HG03342 (cell line): ENCODE measurements at regions not wholly inside any gene's neighbourhood (a gene's known extent, or its start where the extent isn't known, plus 50 kb on each side); places are given as distances from the start of the nearest gene placed in this dataset.

Source experiments
- ATAC-seq: cut with Tn5 transposase; IDR thresholded peaks from one replicate; pipeline ENCODE4 v1.9.1; 2021; ENCODE audit warnings: mild to moderate bottlenecking, moderate library complexity; ENCODE audit not compliant: unreplicated experiment

- no peak for ATAC-seq
Measured at GRCh38 chr2:129069875-129070594, 751.4 kb upstream of the HS6ST1 start.

GRCh38 chr2:129070663-129071062 is 752.0 kb upstream of the HS6ST1 start:
- ATAC-seq = no peak

GRCh38 chr2:129071531-129071930 is 752.9 kb upstream of the HS6ST1 start:
- ATAC-seq = no peak

- ATAC-seq = no peak
Measured at GRCh38 chr2:129074298-129074920, 755.7 kb upstream of the HS6ST1 start.

- no peak for ATAC-seq
Measured at GRCh38 chr2:129078548-129078947, 759.9 kb upstream of the HS6ST1 start.

- no peak for ATAC-seq
Measured at GRCh38 chr2:129080715-129081476, 762.2 kb upstream of the HS6ST1 start.

GRCh38 chr2:129085386-129085785 is 766.7 kb upstream of the HS6ST1 start:
- ATAC-seq = no peak

GRCh38 chr2:129087133-129087813 is 768.6 kb upstream of the HS6ST1 start:
- ATAC-seq = no peak

- no peak for ATAC-seq
Measured at GRCh38 chr2:129091620-129092019, 773.0 kb upstream of the HS6ST1 start.

GRCh38 chr2:129092956-129093355 is 774.3 kb upstream of the HS6ST1 start:
- no peak for ATAC-seq

- ATAC-seq = no peak
Measured at GRCh38 chr2:129101186-129101585, 782.5 kb upstream of the HS6ST1 start.

GRCh38 chr2:129103936-129104878 is 785.5 kb upstream of the HS6ST1 start:
- ATAC-seq = no peak

GRCh38 chr2:129112181-129112580 is 793.5 kb upstream of the HS6ST1 start:
- ATAC-seq = no peak

GRCh38 chr2:129113776-129114175 is 795.1 kb upstream of the HS6ST1 start:
- ATAC-seq = no peak

- ATAC-seq = no peak
Measured at GRCh38 chr2:129117434-129117833, 798.8 kb upstream of the HS6ST1 start.

- peak; percentile 87 for ATAC-seq
Measured at GRCh38 chr2:129118296-129118695, 799.6 kb upstream of the HS6ST1 start.

- no peak for ATAC-seq
Measured at GRCh38 chr2:129129087-129129486, 810.4 kb upstream of the HS6ST1 start.

GRCh38 chr2:129133692-129134641 is 815.3 kb upstream of the HS6ST1 start:
- no peak for ATAC-seq

GRCh38 chr2:129135017-129135416 is 816.3 kb upstream of the HS6ST1 start:
- ATAC-seq = no peak
